ENCODE measurements at regions not wholly inside any gene's neighbourhood (a gene's known extent, or its start where the extent isn't known, plus 50 kb on each side); places are given as distances from the start of the nearest gene placed in this dataset.

DNA sequence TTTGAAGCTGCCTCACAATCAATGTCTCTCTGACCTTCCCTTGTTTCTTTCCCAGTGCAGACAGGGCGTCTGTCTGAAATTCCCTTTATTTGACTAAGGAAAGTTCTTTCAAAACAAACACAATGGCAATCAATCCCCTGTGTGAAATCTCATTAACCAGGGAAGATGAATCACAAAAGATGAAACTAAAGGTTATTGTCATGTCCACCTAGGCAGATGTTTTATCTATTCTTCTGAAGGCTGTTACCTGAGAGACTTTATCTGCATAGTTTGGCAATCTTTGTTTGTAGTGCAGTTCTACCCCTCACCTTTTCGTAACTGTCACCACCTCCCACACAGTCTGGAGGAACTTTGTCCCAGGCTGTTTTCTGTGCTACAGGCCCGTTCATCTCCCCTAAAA, 217.5 kb upstream of the RIOK2 start:
- Histone ChIP-seq H3K36me3 (ENCODE audit: insufficient read depth, low read length) (no peaks in the 10 kb centered on the region), H3K4me3 (ENCODE audit: low read length) (no peak overlapping the region), H3K27ac (ENCODE audit: low read depth in 1 of 2, low read length in 2 of 2) (no peak overlapping the region), H3K9me3 (ENCODE audit: control insufficient read depth in 1 of 2, insufficient read depth in 1 of 2, low read length in 2 of 2) (peaks cover 0 to under 1% of the 10 kb centered on the region in 2 experiments), H3K27me3 (ENCODE audit: control insufficient read depth in 1 of 2, insufficient read depth in 2 of 2, low read length in 2 of 2) (no peaks in the 10 kb centered on the region), H3K4me1 (ENCODE audit: insufficient read depth, low read length) (no peaks in the 10 kb centered on the region)
- Mint-ChIP-seq H3K27me3 (no peaks in the 10 kb centered on the region), H3K9me3 (no peaks in the 10 kb centered on the region), H3K27ac (no peak overlapping the region), H3K4me1 (ENCODE audit: low read depth) (no peaks in the 10 kb centered on the region), H3K4me3 (no peak overlapping the region), H3K36me3 (ENCODE audit: low read depth) (no peaks in the 10 kb centered on the region)
- ATAC-seq (ENCODE audit: poor library complexity) (no peak), DNase-seq (no peak)
- TF ChIP-seq, protein P1, sequence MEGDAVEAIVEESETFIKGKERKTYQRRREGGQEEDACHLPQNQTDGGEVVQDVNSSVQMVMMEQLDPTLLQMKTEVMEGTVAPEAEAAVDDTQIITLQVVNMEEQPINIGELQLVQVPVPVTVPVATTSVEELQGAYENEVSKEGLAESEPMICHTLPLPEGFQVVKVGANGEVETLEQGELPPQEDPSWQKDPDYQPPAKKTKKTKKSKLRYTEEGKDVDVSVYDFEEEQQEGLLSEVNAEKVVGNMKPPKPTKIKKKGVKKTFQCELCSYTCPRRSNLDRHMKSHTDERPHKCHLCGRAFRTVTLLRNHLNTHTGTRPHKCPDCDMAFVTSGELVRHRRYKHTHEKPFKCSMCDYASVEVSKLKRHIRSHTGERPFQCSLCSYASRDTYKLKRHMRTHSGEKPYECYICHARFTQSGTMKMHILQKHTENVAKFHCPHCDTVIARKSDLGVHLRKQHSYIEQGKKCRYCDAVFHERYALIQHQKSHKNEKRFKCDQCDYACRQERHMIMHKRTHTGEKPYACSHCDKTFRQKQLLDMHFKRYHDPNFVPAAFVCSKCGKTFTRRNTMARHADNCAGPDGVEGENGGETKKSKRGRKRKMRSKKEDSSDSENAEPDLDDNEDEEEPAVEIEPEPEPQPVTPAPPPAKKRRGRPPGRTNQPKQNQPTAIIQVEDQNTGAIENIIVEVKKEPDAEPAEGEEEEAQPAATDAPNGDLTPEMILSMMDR (IDR thresholded peaks at IDR 0.05): no peak
- POLR2A ChIA-PET: no interaction called here
- CTCF ChIA-PET: no interaction called here
- intact Hi-C loops (cut with DNase I, micrococcal nuclease): no loop called here

DNA sequence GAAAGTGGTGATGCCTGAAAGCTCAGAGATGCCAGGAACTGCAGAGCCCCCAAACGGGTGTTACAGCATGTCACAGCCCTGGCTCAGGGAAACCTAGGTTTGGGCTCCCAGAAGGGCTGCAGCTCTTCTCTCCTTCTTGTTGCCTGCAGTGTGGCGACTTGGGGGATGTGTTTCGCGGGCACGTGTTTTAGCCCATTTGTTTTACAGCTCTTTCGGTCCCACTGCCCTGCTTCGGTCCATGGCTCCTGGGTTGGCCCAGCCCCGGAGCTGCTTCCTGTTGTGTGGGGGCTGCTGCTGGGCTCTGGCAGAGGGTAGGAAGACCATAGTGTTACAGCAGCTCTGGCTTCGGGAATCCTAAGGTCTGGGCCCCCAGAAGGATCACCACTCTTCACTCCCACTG, 222.9 kb upstream of the RIOK2 start:
- Mint-ChIP-seq H3K4me1 (ENCODE audit: low read depth) (no peaks in the 10 kb centered on the region), H3K27me3 (no peaks in the 10 kb centered on the region), H3K4me3 (no peak overlapping the region), H3K9me3 (peaks cover 2% of the 10 kb centered on the region), H3K36me3 (ENCODE audit: low read depth) (no peaks in the 10 kb centered on the region), H3K27ac (no peak overlapping the region)
- TF ChIP-seq, protein P1 (IDR thresholded peaks at IDR 0.05): no peak
- Histone ChIP-seq H3K36me3 (ENCODE audit: insufficient read depth, low read length) (no peaks in the 10 kb centered on the region), H3K4me3 (ENCODE audit: low read length) (no peak overlapping the region), H3K27me3 (ENCODE audit: control insufficient read depth in 1 of 2, insufficient read depth in 2 of 2, low read length in 2 of 2) (no peaks in the 10 kb centered on the region), H3K27ac (ENCODE audit: low read depth in 1 of 2, low read length in 2 of 2) (no peak overlapping the region), H3K4me1 (ENCODE audit: insufficient read depth, low read length) (no peaks in the 10 kb centered on the region), H3K9me3 (ENCODE audit: control insufficient read depth in 1 of 2, insufficient read depth in 1 of 2, low read length in 2 of 2) (peaks cover 0 to 24% of the 10 kb centered on the region in 2 experiments)
- POLR2A ChIA-PET: no interaction called here
- intact Hi-C loops (cut with DNase I, micrococcal nuclease): no loop called here
- no peak for ATAC-seq (ENCODE audit: poor library complexity)
- CTCF ChIA-PET: no interaction called here
- no peak for DNase-seq

DNA sequence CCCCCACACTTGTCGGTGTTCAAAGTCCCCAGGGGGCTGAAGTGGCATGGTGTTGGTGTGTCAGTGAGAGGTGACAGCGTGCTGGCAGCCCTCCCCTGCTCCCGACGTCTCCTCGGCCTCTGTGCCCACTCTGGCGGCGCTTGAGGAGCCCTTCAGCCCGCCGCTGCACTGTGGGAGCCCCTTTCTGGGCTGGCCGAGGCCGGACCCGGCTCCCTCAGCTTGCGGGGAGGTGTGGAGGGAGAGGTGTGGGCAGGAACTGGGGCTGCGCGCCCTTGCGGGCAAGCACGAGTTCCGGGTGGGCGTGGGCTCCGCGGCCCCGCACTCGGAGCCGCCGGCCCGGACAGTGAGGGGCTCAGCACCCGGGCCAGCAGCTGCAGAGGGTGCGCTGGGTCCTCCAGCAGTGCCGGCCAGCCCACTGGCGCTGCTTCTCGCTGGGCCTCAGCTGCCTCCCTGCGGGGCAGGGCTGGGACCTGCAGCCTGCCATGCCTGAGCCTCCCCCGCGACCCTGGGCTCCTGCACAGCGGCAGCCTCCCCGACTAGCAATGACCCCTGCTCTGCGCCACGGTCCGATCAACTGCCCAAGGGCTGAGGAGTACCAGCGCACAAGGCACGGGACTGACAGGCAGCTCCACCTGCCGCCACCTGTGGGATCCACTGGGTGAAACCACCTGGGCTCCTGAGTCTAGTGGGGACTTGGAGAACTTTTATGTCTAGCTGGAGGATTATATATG, 224.1 kb upstream of the RIOK2 start:
- ChIA-PET POLR2A (no interaction called here), CTCF (no interaction called here)

More for the DNA sequence above, 224.1 kb upstream of the RIOK2 start:
- H3K9me3 Mint-ChIP-seq: peaks cover 2% of the 10 kb centered on the region
- TF ChIP-seq, protein P1 (IDR thresholded peaks at IDR 0.05): no peak
- Histone ChIP-seq H3K27me3 (ENCODE audit: control insufficient read depth in 1 of 2, insufficient read depth in 2 of 2, low read length in 2 of 2) (no peaks in the 10 kb centered on the region), H3K4me3 (ENCODE audit: low read length) (no peak overlapping the region), H3K9me3 (ENCODE audit: control insufficient read depth in 1 of 2, insufficient read depth in 1 of 2, low read length in 2 of 2) (peaks cover 0 to 24% of the 10 kb centered on the region in 2 experiments), H3K27ac (ENCODE audit: low read depth in 1 of 2, low read length in 2 of 2) (no peak overlapping the region), H3K36me3 (ENCODE audit: insufficient read depth, low read length) (no peaks in the 10 kb centered on the region), H3K4me1 (ENCODE audit: insufficient read depth, low read length) (no peaks in the 10 kb centered on the region)
- ATAC-seq (ENCODE audit: poor library complexity) (no peak), DNase-seq (no peak)
- H3K27ac Mint-ChIP-seq: no peak overlapping the region
- H3K4me3 Mint-ChIP-seq: no peak overlapping the region
- no peaks in the 10 kb centered on the region for H3K36me3 Mint-ChIP-seq (ENCODE audit: low read depth)
- no peaks in the 10 kb centered on the region for H3K4me1 Mint-ChIP-seq (ENCODE audit: low read depth)
- no peaks in the 10 kb centered on the region for H3K27me3 Mint-ChIP-seq
- intact Hi-C loops (cut with DNase I, micrococcal nuclease): no loop called here
